GM12891 (cell line): ENCODE measurements at regions not wholly inside any gene's neighbourhood (a gene's known extent, or its start where the extent isn't known, plus 50 kb on each side); places are given as distances from the start of the nearest gene placed in this dataset.

Source experiments
- POLR2A ChIP-seq: IDR thresholded peaks from 2 replicates; pipeline ENCODE4 v1.6.1; 2011; ENCODE audit warnings: low read depth, low read length, control low read depth
- POLR2AphosphoS5 ChIP-seq: IDR thresholded peaks from 2 replicates; pipeline ENCODE4 v1.6.1; 2011; ENCODE audit warnings: low read depth, low read length, control low read depth
- SPI1 ChIP-seq: IDR thresholded peaks from 2 replicates; pipeline ENCODE4 v1.6.1; 2011; ENCODE audit warnings: low read depth, low read length, control low read depth

- TF ChIP-seq POLR2A = no peak
- no peak for TF ChIP-seq POLR2AphosphoS5
- no peak for TF ChIP-seq SPI1
Measured at GRCh38 chr20:63120808-63121090, 95.2 kb downstream of the YTHDF1 start.
